Suppressor macrophage treated with lipopolysaccharide for 4 hours (primary cell): ENCODE measurements at regions not wholly inside any gene's neighbourhood (a gene's known extent, or its start where the extent isn't known, plus 50 kb on each side); places are given as distances from the start of the nearest gene placed in this dataset.

Experiments used
- DNase-seq: peaks from one replicate; pipeline ENCODE4 v3.0.0-alpha.2; 2020

GRCh38 chr3:118408431-118408830 lies 626.2 kb downstream of the IGSF11 start:
- no peak for DNase-seq

GRCh38 chr3:118412503-118412902 lies 622.1 kb downstream of the IGSF11 start:
- no peak for DNase-seq

- DNase-seq, result no peak
These were observed 609.3 kb downstream of the IGSF11 start for GRCh38 chr3:118425272-118425837.

- no peak for DNase-seq
These were observed 600.8 kb downstream of the IGSF11 start for GRCh38 chr3:118433825-118434224.

GRCh38 chr3:118435851-118436350 lies 598.7 kb downstream of the IGSF11 start:
- no peak for DNase-seq

- no peak for DNase-seq
These were observed 597.9 kb downstream of the IGSF11 start for GRCh38 chr3:118436697-118437262.

GRCh38 chr3:118445036-118445435 lies 589.6 kb downstream of the IGSF11 start:
- no peak for DNase-seq

GRCh38 chr3:118447339-118447738 lies 587.3 kb downstream of the IGSF11 start:
- DNase-seq, result no peak

- DNase-seq, result no peak
These were observed 567.8 kb downstream of the IGSF11 start for GRCh38 chr3:118466795-118467330.

GRCh38 chr3:118468801-118469200 lies 565.8 kb downstream of the IGSF11 start:
- DNase-seq, result no peak

GRCh38 chr3:118472586-118472985 lies 562.1 kb downstream of the IGSF11 start:
- DNase-seq, result no peak

GRCh38 chr3:118473343-118473742 lies 561.3 kb downstream of the IGSF11 start:
- no peak for DNase-seq

GRCh38 chr3:118476885-118477618 lies 557.6 kb downstream of the IGSF11 start:
- DNase-seq, result no peak

GRCh38 chr3:118477768-118478167 lies 556.9 kb downstream of the IGSF11 start:
- DNase-seq, result no peak

GRCh38 chr3:118478706-118479276 lies 555.9 kb downstream of the IGSF11 start:
- DNase-seq, result no peak

GRCh38 chr3:118479376-118479775 lies 555.3 kb downstream of the IGSF11 start:
- DNase-seq, result no peak

GRCh38 chr3:118480101-118480860 lies 554.4 kb downstream of the IGSF11 start:
- no peak for DNase-seq

GRCh38 chr3:118485693-118486092 lies 549.0 kb downstream of the IGSF11 start:
- DNase-seq, result no peak

- no peak for DNase-seq
These were observed 546.9 kb downstream of the IGSF11 start for GRCh38 chr3:118487734-118488133.

GRCh38 chr3:118488732-118489131 lies 545.9 kb downstream of the IGSF11 start:
- DNase-seq, result no peak

- no peak for DNase-seq
These were observed 539.4 kb downstream of the IGSF11 start for GRCh38 chr3:118495206-118495605.

GRCh38 chr3:118497274-118497673 lies 537.4 kb downstream of the IGSF11 start:
- no peak for DNase-seq

GRCh38 chr3:118501152-118501551 lies 533.5 kb downstream of the IGSF11 start:
- no peak for DNase-seq
